ENCODE measurements at regions not wholly inside any gene's neighbourhood (a gene's known extent, or its start where the extent isn't known, plus 50 kb on each side); places are given as distances from the start of the nearest gene placed in this dataset.

DNA sequence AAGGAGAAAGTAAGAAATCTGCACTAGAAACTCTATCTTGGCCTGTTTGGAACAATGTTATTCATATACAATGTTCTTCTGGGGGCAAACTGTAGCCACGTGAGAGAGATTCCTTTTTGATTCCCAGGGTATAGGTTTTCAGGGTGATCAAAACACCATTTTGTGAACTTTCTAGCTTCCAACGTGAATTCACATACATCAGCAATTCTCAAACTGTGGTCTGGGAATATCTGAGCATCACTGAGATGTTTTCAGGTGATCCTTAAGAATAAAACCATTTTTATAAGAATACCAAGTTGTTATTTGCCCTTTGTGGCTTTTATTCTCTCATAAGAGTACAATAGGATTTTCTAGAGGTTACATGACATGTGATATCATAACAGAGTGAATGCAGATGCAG lies 66.9 kb upstream of the ATP1A1 start:
- TF ChIP-seq POLR2A (IDR thresholded peaks at IDR 0.05): no peak
- TF ChIP-seq, protein P1, sequence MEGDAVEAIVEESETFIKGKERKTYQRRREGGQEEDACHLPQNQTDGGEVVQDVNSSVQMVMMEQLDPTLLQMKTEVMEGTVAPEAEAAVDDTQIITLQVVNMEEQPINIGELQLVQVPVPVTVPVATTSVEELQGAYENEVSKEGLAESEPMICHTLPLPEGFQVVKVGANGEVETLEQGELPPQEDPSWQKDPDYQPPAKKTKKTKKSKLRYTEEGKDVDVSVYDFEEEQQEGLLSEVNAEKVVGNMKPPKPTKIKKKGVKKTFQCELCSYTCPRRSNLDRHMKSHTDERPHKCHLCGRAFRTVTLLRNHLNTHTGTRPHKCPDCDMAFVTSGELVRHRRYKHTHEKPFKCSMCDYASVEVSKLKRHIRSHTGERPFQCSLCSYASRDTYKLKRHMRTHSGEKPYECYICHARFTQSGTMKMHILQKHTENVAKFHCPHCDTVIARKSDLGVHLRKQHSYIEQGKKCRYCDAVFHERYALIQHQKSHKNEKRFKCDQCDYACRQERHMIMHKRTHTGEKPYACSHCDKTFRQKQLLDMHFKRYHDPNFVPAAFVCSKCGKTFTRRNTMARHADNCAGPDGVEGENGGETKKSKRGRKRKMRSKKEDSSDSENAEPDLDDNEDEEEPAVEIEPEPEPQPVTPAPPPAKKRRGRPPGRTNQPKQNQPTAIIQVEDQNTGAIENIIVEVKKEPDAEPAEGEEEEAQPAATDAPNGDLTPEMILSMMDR (IDR thresholded peaks at IDR 0.05): no peak

Measured in breast epithelium (tissue), 3 donors.